Cardiac fibroblast (primary cell): ENCODE measurements at regions not wholly inside any gene's neighbourhood (a gene's known extent, or its start where the extent isn't known, plus 50 kb on each side); places are given as distances from the start of the nearest gene placed in this dataset.
"Not testable (repeated sequence)": the region's sequence is repeated elsewhere in the genome, so short reads cannot be mapped to it uniquely, and the experiment has no call there.

Experiments
- DNase-seq, 2 donors: peaks; one replicate each; pipeline versions ENCODE4 v3.0.0 to v3.0.0-alpha.2; 2010; ENCODE audit warnings: low read depth in 2 of 2
- H3K4me3 ChIP-seq, 2 donors: replicated peaks in 1 of 2; 1 replicate in 1 of 2; 2 replicates in 1 of 2; pipeline ENCODE4 v1.5.1; 2011; ENCODE audit warnings: low read depth in 2 of 2, low read length in 2 of 2, mild to moderate bottlenecking in 2 of 2, moderate library complexity in 1 of 2
- CTCF ChIP-seq: IDR thresholded peaks from one replicate; pipeline ENCODE4 v1.5.1; 2011; ENCODE audit warnings: low read depth, mild to moderate bottlenecking, low read length, inconsistent platforms

DNA sequence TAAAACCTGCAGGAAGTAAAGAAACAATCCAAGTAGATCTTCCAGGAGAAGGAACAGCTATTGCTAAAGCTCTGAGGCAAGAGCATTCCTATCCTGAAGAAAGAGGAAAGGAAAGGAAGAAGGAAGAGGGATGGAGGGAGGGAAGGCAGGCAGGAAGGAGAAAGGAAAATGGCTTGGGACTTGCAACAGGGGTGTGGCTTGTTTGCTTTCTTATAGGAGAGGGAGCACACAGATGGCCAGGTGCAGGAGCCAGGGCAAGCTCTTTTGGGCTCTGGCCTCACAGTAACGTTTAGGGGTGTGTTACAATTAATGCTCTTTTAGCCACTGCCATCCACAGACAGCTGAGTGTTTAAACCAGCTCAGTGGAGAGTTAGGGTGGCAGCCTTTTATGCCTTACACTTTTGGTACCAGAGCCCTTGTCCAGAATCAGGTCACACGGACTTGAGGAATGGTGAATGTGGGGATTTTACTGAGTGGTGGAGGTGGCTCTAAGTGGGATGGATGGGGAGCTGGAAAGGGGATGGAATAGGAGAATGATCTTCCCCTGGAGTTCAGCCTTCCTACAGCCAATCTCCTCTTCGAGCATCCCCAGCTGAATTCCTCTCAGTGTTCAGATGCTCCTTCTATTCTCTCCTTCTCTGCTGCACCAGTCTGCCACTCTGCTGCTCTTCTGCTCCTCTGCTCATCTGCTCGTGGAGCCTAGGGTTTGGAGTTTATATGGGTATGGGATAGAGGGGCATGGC lies 108.7 kb upstream of the SLC39A10 start:
- H3K4me3 ChIP-seq: no peak overlapping the region
- TF ChIP-seq CTCF: no peak
- no peak for DNase-seq

DNA sequence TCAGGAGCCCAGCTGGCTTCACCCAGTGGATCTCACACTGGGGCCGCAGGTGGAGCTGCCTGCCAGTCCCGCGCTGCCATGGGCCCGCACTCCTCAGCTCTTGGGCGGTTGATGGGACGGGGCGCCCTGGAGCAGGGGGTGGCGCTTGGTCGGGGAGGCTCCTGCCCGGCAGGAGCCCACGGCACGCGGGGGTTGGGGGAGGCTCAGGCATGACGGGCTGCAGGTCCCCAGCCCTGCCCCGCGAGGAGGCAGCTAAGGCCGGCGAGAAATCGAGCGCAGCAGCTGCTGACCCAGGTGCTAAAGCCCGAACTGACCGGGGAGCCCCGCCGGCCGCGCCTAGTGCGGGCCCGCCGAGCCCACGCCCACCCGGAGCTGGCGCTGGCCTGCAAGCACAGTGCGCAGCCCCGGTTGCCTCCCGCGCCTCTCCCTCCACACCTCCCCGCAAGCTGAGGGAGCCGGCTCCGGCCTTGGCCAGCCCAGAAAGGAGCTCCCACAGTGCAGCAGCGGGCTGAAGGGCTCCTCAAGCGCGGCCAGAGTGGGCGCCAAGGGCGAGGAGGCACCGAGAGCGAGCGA lies 109.7 kb upstream of the SLC39A10 start:
- not testable (repeated sequence) for DNase-seq, H3K4me3 ChIP-seq

- DNase-seq: no peak
- TF ChIP-seq CTCF: no peak
- H3K4me3 ChIP-seq: no peak overlapping the region
Measured at GRCh38 chr2:195545811-195546210, 111.2 kb upstream of the SLC39A10 start.

GRCh38 chr2:195543902-195544894 lies 112.8 kb upstream of the SLC39A10 start:
- H3K4me3 ChIP-seq: no peak overlapping the region
- no peak for TF ChIP-seq CTCF
- DNase-seq: peak; percentile 67 to 89

- H3K4me3 ChIP-seq: no peak overlapping the region
- DNase-seq: no peak
- TF ChIP-seq CTCF: no peak
Measured at GRCh38 chr2:195543063-195543462, 114.0 kb upstream of the SLC39A10 start.

DNA sequence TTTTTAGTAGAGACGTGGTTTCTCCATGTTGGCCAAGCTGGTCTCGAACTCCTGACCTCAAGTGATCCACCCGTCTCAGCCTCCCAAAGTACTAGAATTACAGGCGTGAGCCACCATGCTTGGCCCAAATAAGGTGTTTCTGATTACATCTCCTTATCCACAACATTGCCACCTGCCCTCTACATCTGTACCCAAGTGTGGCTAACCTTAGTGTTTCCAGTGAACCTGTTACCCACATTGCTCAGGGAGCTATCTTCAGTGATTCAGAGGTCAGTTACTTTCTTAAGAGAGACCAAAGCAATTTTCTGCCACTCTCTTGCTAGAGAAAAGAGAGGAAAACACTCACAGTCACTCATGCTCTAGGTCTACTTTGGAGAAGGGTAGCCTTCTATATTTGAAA lies 115.0 kb upstream of the SLC39A10 start:
- H3K4me3 ChIP-seq: no peak overlapping the region
- no peak for TF ChIP-seq CTCF
- DNase-seq: no peak

DNA sequence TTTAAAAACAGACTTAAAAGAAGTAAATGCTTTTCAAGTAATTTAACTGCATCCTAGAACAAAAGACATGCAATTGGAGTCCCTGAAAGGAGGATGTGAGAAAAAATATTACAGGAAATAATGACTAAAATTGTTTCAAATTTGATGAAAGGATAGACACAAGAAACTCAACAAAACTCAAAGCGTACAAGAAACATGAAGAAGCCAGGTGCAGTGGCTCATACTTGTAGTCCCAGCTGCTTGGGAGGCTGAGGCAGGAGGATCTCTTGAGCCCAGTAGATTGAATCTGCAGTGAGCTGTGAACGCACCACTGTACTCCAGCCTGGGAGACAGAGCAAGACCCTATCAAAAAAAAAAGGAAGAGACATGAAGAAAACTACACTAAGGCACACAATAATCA lies 118.1 kb upstream of the SLC39A10 start:
- TF ChIP-seq CTCF: no peak
- no peak overlapping the region for H3K4me3 ChIP-seq
- DNase-seq: no peak
